ENCODE measurements at regions not wholly inside any gene's neighbourhood (a gene's known extent, or its start where the extent isn't known, plus 50 kb on each side); places are given as distances from the start of the nearest gene placed in this dataset.

GRCh38 chr13:106133025-106133424 lies 402.4 kb downstream of the EFNB2 start:
- POLR2A ChIA-PET, result no interaction called here
- Histone ChIP-seq H3K9me3 (ENCODE audit: control insufficient read depth in 1 of 2, insufficient read depth in 1 of 2, low read depth in 1 of 2, low read length in 2 of 2) (no peaks in the 10 kb centered on the region), H3K4me3 (replicated peaks in 1 of 2; ENCODE audit: low read depth in 1 of 2, low read length in 2 of 2) (no peak overlapping the region), H3K79me2 (ENCODE audit: insufficient read depth, low read length) (no peaks in the 10 kb centered on the region), H3K27me3 (ENCODE audit: insufficient read depth, low read length) (no peaks in the 10 kb centered on the region), H2AFZ (ENCODE audit: low read depth, low read length, poor library complexity, severe bottlenecking) (no peak overlapping the region), H3K36me3 (ENCODE audit: control insufficient read depth in 1 of 2, insufficient read depth in 2 of 2, low read length in 2 of 2) (no peaks in the 10 kb centered on the region), H4K20me1 (ENCODE audit: insufficient read depth) (no peaks in the 10 kb centered on the region), H3K9me2 (ENCODE audit: insufficient read depth) (no peaks in the 10 kb centered on the region), H3K4me2 (ENCODE audit: low read length) (0 out of 2 replicates have a peak overlapping the region, but pooled peaks have one; percentile 0), H3K27ac (ENCODE audit: low read depth, low read length) (no peak overlapping the region), H3K4me1 (ENCODE audit: control insufficient read depth in 1 of 2, insufficient read depth in 2 of 2, low read length in 2 of 2) (peaks cover 0 to 19% of the 10 kb centered on the region in 2 experiments; a peak in 3 of 4 replicates), H3K9ac (ENCODE audit: low read length) (no peak overlapping the region)
- TF ChIP-seq POLR2AphosphoS5 (IDR thresholded peaks at IDR 0.05; ENCODE audit: low read depth, low read length) (no peak), FOSL1 (IDR thresholded peaks at IDR 0.05; ENCODE audit: low read depth) (0 out of 2 replicates have a peak, but pooled peaks have one; percentile 7)
- CTCF ChIA-PET, result no interaction called here
- RAD21 ChIA-PET (ENCODE audit: low non-redundant PET in 1 of 2, low total read pairs in 2 of 2, uncharacterized antibody in 2 of 2, unreplicated experiment in 2 of 2), result no interaction called here
- intact Hi-C loops (cut with micrococcal nuclease), result no loop called here
- BruUV-seq (replicated peaks), result no TSS peak
- no peak for DNase-seq (ENCODE audit: low read depth, low spot score)
- ATAC-seq, result no peak

GRCh38 chr13:106132216-106132615 lies 403.2 kb downstream of the EFNB2 start:
- no peaks in the 10 kb centered on the region for H3K36me3 ChIP-seq (ENCODE audit: control insufficient read depth in 1 of 2, insufficient read depth in 2 of 2, low read length in 2 of 2)
- H3K27me3 ChIP-seq (ENCODE audit: insufficient read depth, low read length), result no peaks in the 10 kb centered on the region
- no peaks in the 10 kb centered on the region for H3K79me2 ChIP-seq (ENCODE audit: insufficient read depth, low read length)
- BruUV-seq (replicated peaks), result no TSS peak
- ChIA-PET RAD21 (ENCODE audit: low non-redundant PET in 1 of 2, low total read pairs in 2 of 2, uncharacterized antibody in 2 of 2, unreplicated experiment in 2 of 2) (no interaction called here), POLR2A (no interaction called here), CTCF (no interaction called here)
- no peak for DNase-seq (ENCODE audit: low read depth, low spot score)
- H4K20me1 ChIP-seq (ENCODE audit: insufficient read depth), result no peaks in the 10 kb centered on the region
- H3K9ac ChIP-seq (ENCODE audit: low read length), result no peak overlapping the region
- ATAC-seq, result no peak
- no peaks in the 10 kb centered on the region for H3K9me3 ChIP-seq (ENCODE audit: control insufficient read depth in 1 of 2, insufficient read depth in 1 of 2, low read depth in 1 of 2, low read length in 2 of 2)
- peaks cover 0 to 19% of the 10 kb centered on the region in 2 experiments; a peak in 3 of 4 replicates for H3K4me1 ChIP-seq (ENCODE audit: control insufficient read depth in 1 of 2, insufficient read depth in 2 of 2, low read length in 2 of 2)
- H3K9me2 ChIP-seq (ENCODE audit: insufficient read depth), result no peaks in the 10 kb centered on the region
- intact Hi-C loops (cut with micrococcal nuclease), result no loop called here
- H3K27ac ChIP-seq (ENCODE audit: low read depth, low read length), result no peak overlapping the region
- H3K4me3 ChIP-seq (replicated peaks in 1 of 2; ENCODE audit: low read depth in 1 of 2, low read length in 2 of 2), result no peak overlapping the region
- no peak overlapping the region for H2AFZ ChIP-seq (ENCODE audit: low read depth, low read length, poor library complexity, severe bottlenecking)
- no peak overlapping the region for H3K4me2 ChIP-seq (ENCODE audit: low read length)
- no peak for TF ChIP-seq EZH2 (IDR thresholded peaks at IDR 0.05)

GRCh38 chr13:106129993-106130392 lies 405.5 kb downstream of the EFNB2 start:
- H3K4me2 ChIP-seq (ENCODE audit: low read length), result no peak overlapping the region
- H3K9ac ChIP-seq (ENCODE audit: low read length), result no peak overlapping the region
- no peaks in the 10 kb centered on the region for H3K27me3 ChIP-seq (ENCODE audit: insufficient read depth, low read length)
- no TSS peak for BruUV-seq (replicated peaks)
- H3K79me2 ChIP-seq (ENCODE audit: insufficient read depth, low read length), result no peaks in the 10 kb centered on the region
- DNase-seq (ENCODE audit: low read depth, low spot score), result no peak
- H3K36me3 ChIP-seq (ENCODE audit: control insufficient read depth in 1 of 2, insufficient read depth in 2 of 2, low read length in 2 of 2), result no peaks in the 10 kb centered on the region
- H3K9me3 ChIP-seq (ENCODE audit: control insufficient read depth in 1 of 2, insufficient read depth in 1 of 2, low read depth in 1 of 2, low read length in 2 of 2), result no peaks in the 10 kb centered on the region
- no peak overlapping the region for H2AFZ ChIP-seq (ENCODE audit: low read depth, low read length, poor library complexity, severe bottlenecking)
- ATAC-seq, result no peak
- H3K4me1 ChIP-seq (ENCODE audit: control insufficient read depth in 1 of 2, insufficient read depth in 2 of 2, low read length in 2 of 2), result peaks cover 0 to 19% of the 10 kb centered on the region in 2 experiments; a peak in 3 of 4 replicates
- no peak overlapping the region for H3K27ac ChIP-seq (ENCODE audit: low read depth, low read length)
- intact Hi-C loops (cut with micrococcal nuclease), result no loop called here
- CTCF ChIA-PET, result no interaction called here
- POLR2A ChIA-PET, result no interaction called here
- H4K20me1 ChIP-seq (ENCODE audit: insufficient read depth), result no peaks in the 10 kb centered on the region
- RAD21 ChIA-PET (ENCODE audit: low non-redundant PET in 1 of 2, low total read pairs in 2 of 2, uncharacterized antibody in 2 of 2, unreplicated experiment in 2 of 2), result no interaction called here
- no peak overlapping the region for H3K4me3 ChIP-seq (replicated peaks in 1 of 2; ENCODE audit: low read depth in 1 of 2, low read length in 2 of 2)
- H3K9me2 ChIP-seq (ENCODE audit: insufficient read depth), result no peaks in the 10 kb centered on the region
- no peak for TF ChIP-seq CEBPB (IDR thresholded peaks at IDR 0.05; ENCODE audit: low read depth)
- TF ChIP-seq FOSL1 (IDR thresholded peaks at IDR 0.05; ENCODE audit: low read depth), result no peak
- no peak for TF ChIP-seq ELF1 (IDR thresholded peaks at IDR 0.05; ENCODE audit: borderline replicate concordance, low read depth)
- TF ChIP-seq, protein P1, sequence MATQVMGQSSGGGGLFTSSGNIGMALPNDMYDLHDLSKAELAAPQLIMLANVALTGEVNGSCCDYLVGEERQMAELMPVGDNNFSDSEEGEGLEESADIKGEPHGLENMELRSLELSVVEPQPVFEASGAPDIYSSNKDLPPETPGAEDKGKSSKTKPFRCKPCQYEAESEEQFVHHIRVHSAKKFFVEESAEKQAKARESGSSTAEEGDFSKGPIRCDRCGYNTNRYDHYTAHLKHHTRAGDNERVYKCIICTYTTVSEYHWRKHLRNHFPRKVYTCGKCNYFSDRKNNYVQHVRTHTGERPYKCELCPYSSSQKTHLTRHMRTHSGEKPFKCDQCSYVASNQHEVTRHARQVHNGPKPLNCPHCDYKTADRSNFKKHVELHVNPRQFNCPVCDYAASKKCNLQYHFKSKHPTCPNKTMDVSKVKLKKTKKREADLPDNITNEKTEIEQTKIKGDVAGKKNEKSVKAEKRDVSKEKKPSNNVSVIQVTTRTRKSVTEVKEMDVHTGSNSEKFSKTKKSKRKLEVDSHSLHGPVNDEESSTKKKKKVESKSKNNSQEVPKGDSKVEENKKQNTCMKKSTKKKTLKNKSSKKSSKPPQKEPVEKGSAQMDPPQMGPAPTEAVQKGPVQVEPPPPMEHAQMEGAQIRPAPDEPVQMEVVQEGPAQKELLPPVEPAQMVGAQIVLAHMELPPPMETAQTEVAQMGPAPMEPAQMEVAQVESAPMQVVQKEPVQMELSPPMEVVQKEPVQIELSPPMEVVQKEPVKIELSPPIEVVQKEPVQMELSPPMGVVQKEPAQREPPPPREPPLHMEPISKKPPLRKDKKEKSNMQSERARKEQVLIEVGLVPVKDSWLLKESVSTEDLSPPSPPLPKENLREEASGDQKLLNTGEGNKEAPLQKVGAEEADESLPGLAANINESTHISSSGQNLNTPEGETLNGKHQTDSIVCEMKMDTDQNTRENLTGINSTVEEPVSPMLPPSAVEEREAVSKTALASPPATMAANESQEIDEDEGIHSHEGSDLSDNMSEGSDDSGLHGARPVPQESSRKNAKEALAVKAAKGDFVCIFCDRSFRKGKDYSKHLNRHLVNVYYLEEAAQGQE (IDR thresholded peaks at IDR 0.05; ENCODE audit: low read depth), result no peak
- TF ChIP-seq SRF (IDR thresholded peaks at IDR 0.05; ENCODE audit: low read depth), result no peak
- no peak for TF ChIP-seq EZH2phosphoT487 (IDR thresholded peaks at IDR 0.05; ENCODE audit: borderline replicate concordance)
- no peak for TF ChIP-seq CBX3 (IDR thresholded peaks at IDR 0.05; ENCODE audit: low read depth)
- no peak for TF ChIP-seq TCF7L2 (IDR thresholded peaks at IDR 0.05; ENCODE audit: borderline replicate concordance, extremely low read depth, insufficient read depth, insufficient read length)
- no peak for TF ChIP-seq POLR2AphosphoS5 (IDR thresholded peaks at IDR 0.05; ENCODE audit: low read depth, low read length)
- TF ChIP-seq RAD21 (IDR thresholded peaks at IDR 0.05; ENCODE audit: low read depth), result no peak
- no peak for TF ChIP-seq POLR2A (IDR thresholded peaks at IDR 0.05; ENCODE audit: borderline replicate concordance, extremely low read depth, insufficient read depth, insufficient read length)
- no peak for TF ChIP-seq JUND (IDR thresholded peaks at IDR 0.05)

All from HCT116 (cell line).